Gastroesophageal sphincter (tissue), 3 donors: ENCODE measurements at regions not wholly inside any gene's neighbourhood (a gene's known extent, or its start where the extent isn't known, plus 50 kb on each side); places are given as distances from the start of the nearest gene placed in this dataset.

Source experiments
- EP300 ChIP-seq: sonication (generic); formaldehyde crosslinking; IDR thresholded peaks from one replicate; pipeline ENCODE4 v1.6.1; 2017; ENCODE audit warnings: antibody characterized with exemption, mild to moderate bottlenecking
- POLR2A ChIP-seq, 2 donors: fragments of 450-650 bp; IDR thresholded peaks; one replicate each; pipeline ENCODE4 v1.6.1; 2017; ENCODE audit warnings: antibody characterized with exemption in 2 of 2, mild to moderate bottlenecking in 2 of 2, moderate library complexity in 1 of 2
- POLR2AphosphoS5 ChIP-seq: sonication (generic); formaldehyde crosslinking; IDR thresholded peaks from one replicate; pipeline ENCODE4 v1.6.1; 2017; ENCODE audit warnings: antibody characterized with exemption
- TF ChIP-seq, protein P1 (sequence below), 4 experiments: fragments of 200-600 bp in 2 of 4; fragments of 450-650 bp in 2 of 4; sonication (generic) in 1 of 4; IDR thresholded peaks; one replicate each; pipeline ENCODE4 v1.5.1; 2017 to 2019; ENCODE audit warnings: antibody characterized with exemption in 4 of 4, mild to moderate bottlenecking in 2 of 4, moderate library complexity in 2 of 4

DNA sequence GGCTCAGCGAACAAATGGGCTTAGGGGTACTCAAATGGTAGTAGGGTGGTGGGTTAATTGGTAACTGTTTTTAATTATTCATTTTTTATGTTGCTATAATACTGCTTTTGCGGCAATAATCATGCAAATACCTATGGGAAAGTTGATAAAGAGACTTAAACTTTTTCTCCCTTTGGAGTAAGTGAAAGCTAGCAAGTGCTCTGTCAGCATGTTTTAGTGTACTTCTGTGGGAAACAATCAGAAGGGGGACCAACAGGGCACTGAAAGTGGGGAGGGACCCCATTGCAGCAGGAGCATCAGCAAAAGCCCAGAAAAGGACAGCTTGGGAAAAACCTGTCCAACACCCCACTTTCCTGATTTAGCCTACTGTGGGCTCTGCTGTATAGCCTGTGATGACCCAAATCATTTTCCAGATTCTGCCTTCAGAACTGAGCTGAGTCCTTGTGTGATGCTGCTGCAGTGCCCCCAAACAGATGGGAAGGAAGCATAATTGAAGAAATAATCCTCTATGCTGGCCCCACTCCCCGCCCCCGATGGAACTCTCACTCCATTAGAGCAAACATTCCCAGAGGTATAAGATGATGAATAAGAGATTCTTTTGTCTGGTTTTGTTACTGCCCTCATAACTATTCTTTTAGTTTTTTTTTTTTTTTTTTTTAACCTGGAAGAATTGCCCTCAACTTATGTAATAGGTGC lies 322.8 kb downstream of the CD83 start:
- TF ChIP-seq, protein P1, sequence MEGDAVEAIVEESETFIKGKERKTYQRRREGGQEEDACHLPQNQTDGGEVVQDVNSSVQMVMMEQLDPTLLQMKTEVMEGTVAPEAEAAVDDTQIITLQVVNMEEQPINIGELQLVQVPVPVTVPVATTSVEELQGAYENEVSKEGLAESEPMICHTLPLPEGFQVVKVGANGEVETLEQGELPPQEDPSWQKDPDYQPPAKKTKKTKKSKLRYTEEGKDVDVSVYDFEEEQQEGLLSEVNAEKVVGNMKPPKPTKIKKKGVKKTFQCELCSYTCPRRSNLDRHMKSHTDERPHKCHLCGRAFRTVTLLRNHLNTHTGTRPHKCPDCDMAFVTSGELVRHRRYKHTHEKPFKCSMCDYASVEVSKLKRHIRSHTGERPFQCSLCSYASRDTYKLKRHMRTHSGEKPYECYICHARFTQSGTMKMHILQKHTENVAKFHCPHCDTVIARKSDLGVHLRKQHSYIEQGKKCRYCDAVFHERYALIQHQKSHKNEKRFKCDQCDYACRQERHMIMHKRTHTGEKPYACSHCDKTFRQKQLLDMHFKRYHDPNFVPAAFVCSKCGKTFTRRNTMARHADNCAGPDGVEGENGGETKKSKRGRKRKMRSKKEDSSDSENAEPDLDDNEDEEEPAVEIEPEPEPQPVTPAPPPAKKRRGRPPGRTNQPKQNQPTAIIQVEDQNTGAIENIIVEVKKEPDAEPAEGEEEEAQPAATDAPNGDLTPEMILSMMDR (IDR thresholded peaks at IDR 0.05) = no peak
- TF ChIP-seq POLR2A (IDR thresholded peaks at IDR 0.05) = no peak
- TF ChIP-seq POLR2AphosphoS5 = no peak
- TF ChIP-seq EP300 = no peak
